GM12872 (cell line): ENCODE measurements at regions not wholly inside any gene's neighbourhood (a gene's known extent, or its start where the extent isn't known, plus 50 kb on each side); places are given as distances from the start of the nearest gene placed in this dataset.

Source experiments
- CTCF ChIP-seq: IDR thresholded peaks from 3 replicates; pipeline ENCODE4 v1.5.1; 2011; ENCODE audit warnings: low read depth, mild to moderate bottlenecking, low read length, moderate library complexity; ENCODE audit not compliant: insufficient read depth

- TF ChIP-seq CTCF: peak; percentile 63
Measured at GRCh38 chrX:65451663-65452062, 82.9 kb downstream of the LAS1L start.

- TF ChIP-seq CTCF: no peak
Measured at GRCh38 chrX:65420154-65420553, 114.4 kb downstream of the LAS1L start.

GRCh38 chrX:65407157-65407626 lies 127.4 kb downstream of the LAS1L start:
- no peak for TF ChIP-seq CTCF

GRCh38 chrX:65406532-65406931 lies 128.1 kb downstream of the LAS1L start:
- TF ChIP-seq CTCF: no peak

- no peak for TF ChIP-seq CTCF
Measured at GRCh38 chrX:65392284-65392683, 142.3 kb downstream of the LAS1L start.
